ENCODE measurements at regions not wholly inside any gene's neighbourhood (a gene's known extent, or its start where the extent isn't known, plus 50 kb on each side); places are given as distances from the start of the nearest gene placed in this dataset.

DNA sequence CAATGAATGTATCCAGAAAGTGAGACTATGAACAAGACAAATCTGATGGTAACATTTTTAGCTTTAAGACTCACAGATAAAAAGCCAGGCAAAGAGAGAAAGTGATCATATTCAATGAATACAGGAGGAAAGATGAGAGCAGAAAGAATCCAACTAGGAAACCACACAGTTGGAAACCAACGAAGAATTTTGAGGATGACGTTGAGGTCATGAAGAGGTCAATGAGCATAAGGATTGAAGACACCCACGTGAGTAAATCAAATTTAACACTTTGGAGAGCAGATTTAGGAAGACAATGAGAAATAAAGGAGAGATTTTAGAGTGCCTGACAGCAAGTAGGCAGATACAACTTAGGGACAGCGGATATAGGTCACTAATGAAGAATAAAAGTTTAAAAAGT, 948.1 kb downstream of the KCNJ2 start:
- DNase-seq (ENCODE audit: low spot score) = no peak
- H3K9me3 ChIP-seq (ENCODE audit: control insufficient read depth in 4 of 4, low read length in 3 of 4) = no peaks in the 10 kb centered on the region
- no peaks in the 10 kb centered on the region for H3K36me3 ChIP-seq (ENCODE audit: control insufficient read depth in 4 of 4, insufficient read depth in 3 of 4, low read depth in 1 of 4, low read length in 3 of 4)
- H3K27ac ChIP-seq (ENCODE audit: low read depth in 1 of 2, low read length in 2 of 2) = no peak overlapping the region
- H3K4me1 ChIP-seq (ENCODE audit: control insufficient read depth in 4 of 4, insufficient read depth in 4 of 4, low read length in 3 of 4) = peaks cover 0 to 11% (median 6%) of the 10 kb centered on the region in 4 donors
- no peak overlapping the region for H3K9ac ChIP-seq (ENCODE audit: low read depth in 1 of 2, low read length in 2 of 2)
- no peaks in the 10 kb centered on the region for H3K27me3 ChIP-seq (ENCODE audit: control insufficient read depth in 4 of 4, insufficient read depth in 4 of 4, low read length in 3 of 4)
- 54% methylated on average over 4 of the region's 4 CpGs for WGBS
- TF ChIP-seq, protein P1, sequence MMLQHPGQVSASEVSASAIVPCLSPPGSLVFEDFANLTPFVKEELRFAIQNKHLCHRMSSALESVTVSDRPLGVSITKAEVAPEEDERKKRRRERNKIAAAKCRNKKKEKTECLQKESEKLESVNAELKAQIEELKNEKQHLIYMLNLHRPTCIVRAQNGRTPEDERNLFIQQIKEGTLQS (IDR thresholded peaks at IDR 0.05) = no peak
- TF ChIP-seq NR2F2 (IDR thresholded peaks at IDR 0.05) = no peak
- TF ChIP-seq, protein P2, sequence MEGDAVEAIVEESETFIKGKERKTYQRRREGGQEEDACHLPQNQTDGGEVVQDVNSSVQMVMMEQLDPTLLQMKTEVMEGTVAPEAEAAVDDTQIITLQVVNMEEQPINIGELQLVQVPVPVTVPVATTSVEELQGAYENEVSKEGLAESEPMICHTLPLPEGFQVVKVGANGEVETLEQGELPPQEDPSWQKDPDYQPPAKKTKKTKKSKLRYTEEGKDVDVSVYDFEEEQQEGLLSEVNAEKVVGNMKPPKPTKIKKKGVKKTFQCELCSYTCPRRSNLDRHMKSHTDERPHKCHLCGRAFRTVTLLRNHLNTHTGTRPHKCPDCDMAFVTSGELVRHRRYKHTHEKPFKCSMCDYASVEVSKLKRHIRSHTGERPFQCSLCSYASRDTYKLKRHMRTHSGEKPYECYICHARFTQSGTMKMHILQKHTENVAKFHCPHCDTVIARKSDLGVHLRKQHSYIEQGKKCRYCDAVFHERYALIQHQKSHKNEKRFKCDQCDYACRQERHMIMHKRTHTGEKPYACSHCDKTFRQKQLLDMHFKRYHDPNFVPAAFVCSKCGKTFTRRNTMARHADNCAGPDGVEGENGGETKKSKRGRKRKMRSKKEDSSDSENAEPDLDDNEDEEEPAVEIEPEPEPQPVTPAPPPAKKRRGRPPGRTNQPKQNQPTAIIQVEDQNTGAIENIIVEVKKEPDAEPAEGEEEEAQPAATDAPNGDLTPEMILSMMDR (IDR thresholded peaks at IDR 0.05; ENCODE audit: low read depth, low read length, missing input control) = no peak
- TF ChIP-seq, protein P3, sequence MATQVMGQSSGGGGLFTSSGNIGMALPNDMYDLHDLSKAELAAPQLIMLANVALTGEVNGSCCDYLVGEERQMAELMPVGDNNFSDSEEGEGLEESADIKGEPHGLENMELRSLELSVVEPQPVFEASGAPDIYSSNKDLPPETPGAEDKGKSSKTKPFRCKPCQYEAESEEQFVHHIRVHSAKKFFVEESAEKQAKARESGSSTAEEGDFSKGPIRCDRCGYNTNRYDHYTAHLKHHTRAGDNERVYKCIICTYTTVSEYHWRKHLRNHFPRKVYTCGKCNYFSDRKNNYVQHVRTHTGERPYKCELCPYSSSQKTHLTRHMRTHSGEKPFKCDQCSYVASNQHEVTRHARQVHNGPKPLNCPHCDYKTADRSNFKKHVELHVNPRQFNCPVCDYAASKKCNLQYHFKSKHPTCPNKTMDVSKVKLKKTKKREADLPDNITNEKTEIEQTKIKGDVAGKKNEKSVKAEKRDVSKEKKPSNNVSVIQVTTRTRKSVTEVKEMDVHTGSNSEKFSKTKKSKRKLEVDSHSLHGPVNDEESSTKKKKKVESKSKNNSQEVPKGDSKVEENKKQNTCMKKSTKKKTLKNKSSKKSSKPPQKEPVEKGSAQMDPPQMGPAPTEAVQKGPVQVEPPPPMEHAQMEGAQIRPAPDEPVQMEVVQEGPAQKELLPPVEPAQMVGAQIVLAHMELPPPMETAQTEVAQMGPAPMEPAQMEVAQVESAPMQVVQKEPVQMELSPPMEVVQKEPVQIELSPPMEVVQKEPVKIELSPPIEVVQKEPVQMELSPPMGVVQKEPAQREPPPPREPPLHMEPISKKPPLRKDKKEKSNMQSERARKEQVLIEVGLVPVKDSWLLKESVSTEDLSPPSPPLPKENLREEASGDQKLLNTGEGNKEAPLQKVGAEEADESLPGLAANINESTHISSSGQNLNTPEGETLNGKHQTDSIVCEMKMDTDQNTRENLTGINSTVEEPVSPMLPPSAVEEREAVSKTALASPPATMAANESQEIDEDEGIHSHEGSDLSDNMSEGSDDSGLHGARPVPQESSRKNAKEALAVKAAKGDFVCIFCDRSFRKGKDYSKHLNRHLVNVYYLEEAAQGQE (IDR thresholded peaks at IDR 0.05) = no peak
- no peak for TF ChIP-seq GABPA (IDR thresholded peaks at IDR 0.05 in 1 of 2, conservative IDR thresholded peaks at IDR 0.05 in 1 of 2)
- TF ChIP-seq TAF1 (conservative IDR thresholded peaks at IDR 0.05) = no peak
- TF ChIP-seq RXRA (IDR thresholded peaks at IDR 0.05) = no peak
- no peak for TF ChIP-seq SP1 (IDR thresholded peaks at IDR 0.05)
- no peak for TF ChIP-seq EGR1 (IDR thresholded peaks at IDR 0.05; ENCODE audit: low read depth in 2 of 2)
- TF ChIP-seq HNF4A (conservative IDR thresholded peaks at IDR 0.05) = no peak
- TF ChIP-seq HNF4G (IDR thresholded peaks at IDR 0.05) = no peak
- TF ChIP-seq JUND (IDR thresholded peaks at IDR 0.05) = no peak
- TF ChIP-seq FOXA1 (IDR thresholded peaks at IDR 0.05) = no peak
- TF ChIP-seq, protein P4, sequence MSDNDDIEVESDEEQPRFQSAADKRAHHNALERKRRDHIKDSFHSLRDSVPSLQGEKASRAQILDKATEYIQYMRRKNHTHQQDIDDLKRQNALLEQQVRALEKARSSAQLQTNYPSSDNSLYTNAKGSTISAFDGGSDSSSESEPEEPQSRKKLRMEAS (IDR thresholded peaks at IDR 0.05) = no peak
- no peak for TF ChIP-seq YY1 (IDR thresholded peaks at IDR 0.05)
- no peak for TF ChIP-seq FOXA2 (IDR thresholded peaks at IDR 0.05)
- no peak for TF ChIP-seq RAD21 (IDR thresholded peaks at IDR 0.05)
- TF ChIP-seq, protein P5, sequence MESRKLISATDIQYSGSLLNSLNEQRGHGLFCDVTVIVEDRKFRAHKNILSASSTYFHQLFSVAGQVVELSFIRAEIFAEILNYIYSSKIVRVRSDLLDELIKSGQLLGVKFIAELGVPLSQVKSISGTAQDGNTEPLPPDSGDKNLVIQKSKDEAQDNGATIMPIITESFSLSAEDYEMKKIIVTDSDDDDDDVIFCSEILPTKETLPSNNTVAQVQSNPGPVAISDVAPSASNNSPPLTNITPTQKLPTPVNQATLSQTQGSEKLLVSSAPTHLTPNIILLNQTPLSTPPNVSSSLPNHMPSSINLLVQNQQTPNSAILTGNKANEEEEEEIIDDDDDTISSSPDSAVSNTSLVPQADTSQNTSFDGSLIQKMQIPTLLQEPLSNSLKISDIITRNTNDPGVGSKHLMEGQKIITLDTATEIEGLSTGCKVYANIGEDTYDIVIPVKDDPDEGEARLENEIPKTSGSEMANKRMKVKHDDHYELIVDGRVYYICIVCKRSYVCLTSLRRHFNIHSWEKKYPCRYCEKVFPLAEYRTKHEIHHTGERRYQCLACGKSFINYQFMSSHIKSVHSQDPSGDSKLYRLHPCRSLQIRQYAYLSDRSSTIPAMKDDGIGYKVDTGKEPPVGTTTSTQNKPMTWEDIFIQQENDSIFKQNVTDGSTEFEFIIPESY (IDR thresholded peaks at IDR 0.05) = no peak
- no peak overlapping the region for H3K4me3 ChIP-seq (ENCODE audit: low read depth in 1 of 3, low read length in 3 of 3)

Measured in liver (tissue), 8 donors.